Stimulated activated CD4-positive, alpha-beta T cell treated with anti-CD3 and anti-CD28 coated beads, Interleukin-2, amount 100 ng/mL, for 24 hours (primary cell): ENCODE measurements at regions not wholly inside any gene's neighbourhood (a gene's known extent, or its start where the extent isn't known, plus 50 kb on each side); places are given as distances from the start of the nearest gene placed in this dataset.
"Not testable (repeated sequence)": the region's sequence is repeated elsewhere in the genome, so short reads cannot be mapped to it uniquely, and the experiment has no call there.

Source experiments
- DNase-seq, 2 donors: peaks; one replicate each; pipeline ENCODE4 v3.0.0-alpha.2; 2020

DNA sequence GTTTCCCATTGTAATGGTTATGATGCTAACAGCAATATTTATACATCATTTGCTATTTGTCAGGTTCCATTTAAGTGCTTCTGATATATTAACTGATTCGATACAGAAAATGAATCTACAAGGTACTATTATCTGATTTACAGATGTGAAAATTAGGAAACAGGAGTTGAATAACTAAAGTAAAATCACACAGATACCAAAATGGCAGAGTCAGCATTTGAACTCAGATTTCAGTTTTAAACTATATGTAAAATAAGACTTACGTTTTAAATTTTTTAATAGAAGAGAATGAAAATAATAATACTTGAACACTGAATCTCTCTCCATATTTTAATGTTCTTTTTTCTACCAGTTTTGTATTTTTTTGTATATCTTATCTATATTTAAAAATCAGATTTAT lies 313.2 kb downstream of the MDFIC start:
- DNase-seq, result no peak

DNA sequence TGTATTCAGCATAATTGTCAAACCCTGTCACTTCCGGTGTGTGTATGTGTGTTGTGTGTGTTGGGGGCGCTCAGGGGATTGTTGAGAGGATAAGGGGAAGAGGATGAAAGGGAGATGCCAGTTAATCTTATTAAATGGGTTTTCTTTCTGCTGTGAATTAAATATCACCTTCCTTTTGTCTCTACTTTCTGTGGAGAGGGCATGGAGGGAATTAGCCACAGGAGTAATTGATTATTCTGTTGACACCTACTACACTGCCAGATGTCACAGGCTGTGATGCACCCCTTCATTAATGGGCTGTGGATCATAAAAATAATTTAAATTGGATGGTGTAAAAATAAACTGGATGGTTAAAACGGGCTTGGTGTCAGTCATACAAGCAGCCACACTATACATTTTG lies 311.9 kb downstream of the MDFIC start:
- DNase-seq, result no peak

DNA sequence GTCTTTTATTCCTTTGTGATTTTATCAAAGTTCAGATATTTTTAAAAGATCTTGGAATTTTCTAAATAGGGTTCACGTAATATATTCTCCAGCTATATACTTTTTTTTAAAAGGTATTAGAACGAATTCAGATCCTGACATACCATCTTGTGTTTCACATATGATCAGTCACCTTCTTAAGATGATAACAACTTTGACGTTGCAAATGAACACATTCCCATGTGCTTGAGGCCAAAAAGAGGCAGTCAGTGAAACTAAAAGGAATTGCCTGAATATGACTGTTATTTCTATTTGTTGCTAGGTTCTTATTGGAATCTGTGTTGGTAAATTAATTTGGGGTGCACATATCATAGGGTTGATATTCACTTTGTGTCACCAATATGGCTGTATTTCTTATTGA lies 310.1 kb downstream of the MDFIC start:
- DNase-seq, result no peak

DNA sequence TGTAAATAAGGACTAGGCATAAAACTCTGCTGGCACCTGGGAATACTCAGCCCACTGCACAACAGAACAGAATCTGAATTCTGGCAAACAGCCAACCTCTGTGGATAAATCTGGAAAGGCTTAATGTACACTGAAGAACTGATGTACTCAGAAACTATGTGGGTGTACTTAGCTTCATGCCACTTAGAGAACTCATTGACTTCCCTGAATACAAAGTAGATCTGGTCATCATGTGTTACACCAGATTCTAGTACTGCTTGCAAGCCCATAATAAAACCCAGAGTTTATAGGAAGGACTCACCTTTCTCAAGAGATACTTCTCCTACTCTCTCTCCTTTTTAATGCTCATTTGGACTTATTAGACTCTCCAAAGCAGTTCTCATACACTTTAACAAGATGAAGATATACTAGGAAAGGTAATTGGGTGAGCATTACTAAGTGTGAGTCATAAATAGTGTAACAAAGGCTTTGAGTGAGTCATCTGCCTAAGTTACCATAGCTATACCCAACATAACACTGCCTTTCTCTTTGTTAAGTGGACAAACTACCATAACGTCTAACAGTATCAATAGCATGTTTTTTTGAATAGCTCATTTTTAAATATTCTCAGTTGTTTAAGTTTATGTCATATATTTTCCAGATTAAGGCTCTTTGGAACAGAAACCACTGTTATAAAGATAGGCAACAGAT lies 309.1 kb downstream of the MDFIC start:
- DNase-seq, result no peak

DNA sequence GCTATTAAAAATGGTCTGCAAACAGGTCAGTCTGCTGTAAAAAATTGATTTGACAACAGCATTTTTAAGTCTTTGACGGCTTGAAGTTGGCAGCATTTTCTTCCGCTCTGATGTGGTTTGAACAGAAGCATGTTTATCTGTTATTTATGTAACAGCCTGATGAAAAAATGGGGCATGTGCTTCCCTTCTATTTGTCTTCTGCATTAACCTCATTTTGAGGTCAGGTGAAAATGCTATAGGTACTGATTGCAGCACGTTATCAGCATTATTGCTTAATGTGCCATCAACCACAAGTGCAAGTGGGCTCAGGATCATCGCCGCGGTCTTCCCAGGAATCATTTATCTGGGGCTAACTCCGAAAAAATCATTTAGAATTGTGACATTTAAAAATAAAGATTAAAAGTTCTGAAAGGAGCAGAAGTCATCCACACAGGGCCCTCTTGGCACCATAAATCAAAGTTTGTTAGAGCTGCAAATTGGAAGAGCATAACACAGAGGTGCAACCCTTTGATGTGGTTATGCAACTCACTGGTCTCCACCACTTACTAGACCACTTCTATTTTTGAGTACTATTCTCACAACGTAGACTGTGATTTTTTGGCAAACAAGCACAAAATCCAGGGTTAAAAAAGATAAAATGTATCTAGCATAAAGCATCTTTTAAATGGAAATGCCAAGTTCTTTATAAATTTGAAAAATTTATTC lies 307.7 kb downstream of the MDFIC start:
- DNase-seq, result no peak

DNA sequence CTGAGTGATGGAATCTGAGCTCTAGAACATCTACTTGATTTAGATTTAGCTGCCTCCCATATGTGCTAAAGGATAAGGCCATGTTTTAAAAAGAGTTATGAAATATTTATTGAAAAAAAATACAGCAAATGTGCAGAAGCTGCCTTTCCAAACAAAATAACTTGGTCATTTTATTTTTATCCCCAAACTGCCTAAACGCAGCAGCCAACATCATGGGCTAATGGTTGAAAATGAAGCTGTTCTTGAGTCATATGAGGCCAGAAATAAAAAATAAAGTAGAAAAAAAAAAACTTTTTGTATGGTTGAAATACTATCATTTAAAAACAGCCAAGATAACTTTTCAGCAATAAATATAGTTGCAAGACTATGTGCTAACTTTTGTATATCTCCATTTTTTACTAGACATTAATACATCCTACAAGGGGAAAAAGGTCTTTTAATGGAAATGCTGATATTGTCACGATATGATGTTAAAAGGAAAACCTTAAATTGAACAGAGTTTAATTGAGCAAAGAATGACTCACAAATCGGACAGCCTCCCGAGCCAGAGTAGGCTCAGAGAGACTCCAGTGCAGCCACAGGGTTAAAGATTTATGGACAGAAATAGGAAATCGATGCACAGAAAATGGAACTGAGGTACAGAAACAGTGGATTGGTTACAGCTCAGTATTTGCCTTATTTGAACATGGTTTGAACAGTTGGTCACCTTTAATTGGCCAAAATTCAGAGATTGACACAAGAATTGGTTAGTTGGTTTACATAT lies 305.8 kb downstream of the MDFIC start:
- no peak for DNase-seq

DNA sequence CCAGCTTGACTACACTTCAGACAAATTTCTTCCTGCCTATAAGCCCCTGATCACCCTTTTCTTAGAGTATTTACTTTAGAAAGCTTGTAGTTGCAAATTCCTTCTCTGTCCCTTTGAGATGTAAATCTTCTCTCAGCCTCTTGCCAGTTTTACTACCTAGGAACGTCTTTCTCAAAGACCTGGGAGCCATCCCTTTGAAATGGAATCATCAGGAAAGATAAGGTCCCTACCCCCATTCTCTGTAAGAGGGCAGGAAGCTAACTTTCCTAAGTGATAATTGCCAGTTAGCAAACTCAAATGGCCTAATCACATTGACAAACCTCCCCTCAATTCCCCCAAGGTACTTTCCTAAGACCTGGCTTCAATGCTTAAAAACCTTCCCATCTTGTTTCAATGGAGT lies 304.5 kb downstream of the MDFIC start:
- DNase-seq, result no peak

DNA sequence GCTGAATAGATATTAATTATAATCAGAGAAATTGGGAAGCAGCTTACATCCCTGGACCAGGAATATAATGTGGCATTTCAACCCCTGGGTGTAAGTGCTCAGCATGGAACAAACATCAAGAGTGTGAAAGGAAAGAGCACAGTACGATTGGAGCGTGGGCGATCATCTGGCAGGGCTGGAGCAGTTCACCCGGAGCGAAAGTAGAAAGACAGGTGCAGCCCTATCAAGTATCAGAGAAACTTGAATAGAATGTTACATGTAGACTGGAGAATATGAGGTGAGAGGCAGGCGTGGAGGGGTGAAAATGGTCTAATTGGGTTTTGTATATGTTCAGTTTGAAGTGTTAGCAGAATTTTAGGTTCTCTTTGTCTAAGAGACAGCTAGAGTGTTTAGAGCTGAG lies 303.0 kb downstream of the MDFIC start:
- DNase-seq, result no peak

DNA sequence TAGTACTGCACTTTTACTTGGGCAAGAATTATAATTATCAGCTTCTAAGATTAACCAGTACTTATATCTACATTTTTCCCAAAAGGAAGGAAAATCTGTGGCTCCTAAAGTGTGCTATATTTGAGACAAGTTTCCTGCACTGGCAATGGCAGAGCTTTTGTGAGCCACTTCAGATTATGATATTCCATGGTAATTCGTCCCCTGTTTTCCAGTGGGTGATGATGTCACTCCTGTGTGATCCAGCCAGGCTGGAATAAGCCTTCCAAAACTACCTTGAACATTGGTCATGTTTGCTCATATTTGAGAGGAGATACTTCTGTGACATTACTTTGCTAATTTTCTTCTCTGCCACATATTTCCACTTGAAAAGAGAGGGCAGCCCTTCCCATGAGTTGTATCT lies 302.1 kb downstream of the MDFIC start:
- no peak for DNase-seq

DNA sequence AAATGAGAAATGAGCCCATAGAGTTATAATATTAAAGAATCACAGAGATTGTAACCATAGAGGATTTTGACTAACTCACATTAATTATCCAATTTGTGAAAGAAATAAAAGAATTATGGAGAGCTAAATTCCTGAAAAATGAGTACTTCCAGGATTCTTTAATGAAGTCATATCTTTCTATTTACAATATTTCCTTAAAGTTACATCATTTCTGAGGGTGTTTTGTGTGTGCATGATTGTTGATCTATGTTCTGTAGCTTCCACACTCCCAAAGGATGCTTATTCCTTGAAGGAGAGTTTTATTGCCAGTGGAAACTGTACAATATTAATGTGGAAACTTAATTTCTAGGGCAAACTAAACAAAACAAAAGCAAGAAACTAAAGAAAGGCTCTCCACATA lies 299.6 kb downstream of the MDFIC start:
- no peak for DNase-seq

DNA sequence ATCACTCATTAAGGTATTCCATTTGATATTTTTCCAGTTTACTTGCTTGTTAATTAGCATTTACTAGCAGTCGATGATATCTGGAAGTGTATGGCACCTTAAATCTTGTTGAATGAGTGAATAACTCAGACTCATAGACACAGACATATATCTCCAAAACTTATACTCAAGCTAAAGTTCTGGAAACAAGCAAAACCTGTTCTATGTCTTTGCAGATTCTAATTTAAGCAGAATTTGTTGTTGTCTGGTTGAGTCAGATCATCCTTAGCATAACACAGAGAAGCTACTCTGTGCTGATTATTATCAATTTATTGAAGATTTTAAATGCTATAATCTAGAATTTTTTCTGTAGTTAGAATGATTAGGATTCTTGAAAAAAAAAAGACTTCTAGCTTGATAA lies 296.2 kb downstream of the MDFIC start:
- DNase-seq, result no peak

DNA sequence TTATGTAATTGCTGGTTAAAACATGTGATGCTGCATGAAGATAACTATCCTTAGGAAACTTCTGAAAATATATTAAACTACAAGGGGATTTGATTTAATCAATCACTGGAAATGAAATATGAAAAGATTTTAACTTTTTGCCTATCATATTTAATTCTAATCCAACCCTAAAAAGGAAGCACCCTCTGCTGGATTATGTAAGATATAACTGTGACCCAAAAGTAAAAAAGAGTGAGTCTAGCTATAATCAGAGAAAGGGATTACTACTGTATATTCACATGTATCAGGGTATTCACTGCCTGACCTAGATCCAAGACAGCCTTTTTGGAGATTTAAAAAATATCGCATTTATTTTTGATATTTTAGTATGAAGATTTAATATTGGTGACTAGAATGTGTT lies 295.5 kb downstream of the MDFIC start:
- no peak for DNase-seq

DNA sequence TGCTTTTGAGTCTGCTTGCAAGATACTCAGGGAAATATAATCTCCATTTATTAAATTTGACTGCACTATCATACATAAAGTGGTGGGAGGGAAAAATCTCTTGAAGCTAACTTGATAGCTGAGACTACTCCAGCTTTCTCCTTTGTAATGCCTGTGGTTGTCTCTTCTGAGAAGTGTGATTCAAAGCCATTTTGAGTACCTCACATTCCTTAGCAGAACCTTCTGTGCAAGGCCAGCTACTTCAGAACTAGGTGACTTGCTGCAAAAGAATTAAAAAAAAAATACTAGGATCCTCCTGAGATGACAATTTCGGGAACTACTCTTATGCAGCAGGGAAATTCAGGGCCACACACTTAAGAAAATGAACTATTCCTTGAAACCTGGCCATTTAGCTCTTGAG lies 294.8 kb downstream of the MDFIC start:
- DNase-seq, result no peak

DNA sequence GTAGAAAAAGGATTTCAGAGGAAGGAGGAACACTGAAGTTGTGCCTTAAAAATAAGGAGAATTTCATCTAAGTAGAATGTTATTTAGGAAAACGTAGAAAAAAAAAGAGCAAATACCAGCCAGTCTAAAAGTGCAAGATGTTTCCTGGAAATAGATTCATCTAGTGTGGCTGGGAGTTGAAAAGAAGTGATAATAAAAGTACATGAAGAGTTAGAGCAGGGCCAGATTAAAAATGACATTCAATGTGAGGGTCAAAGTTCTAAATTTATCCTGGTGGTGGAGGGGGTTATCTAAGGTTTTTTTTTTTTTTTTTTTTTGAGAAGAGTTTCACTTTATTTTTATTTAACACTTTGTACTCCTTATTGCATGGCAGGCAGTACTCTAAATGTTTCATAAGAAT lies 289.3 kb downstream of the MDFIC start:
- no peak for DNase-seq

DNA sequence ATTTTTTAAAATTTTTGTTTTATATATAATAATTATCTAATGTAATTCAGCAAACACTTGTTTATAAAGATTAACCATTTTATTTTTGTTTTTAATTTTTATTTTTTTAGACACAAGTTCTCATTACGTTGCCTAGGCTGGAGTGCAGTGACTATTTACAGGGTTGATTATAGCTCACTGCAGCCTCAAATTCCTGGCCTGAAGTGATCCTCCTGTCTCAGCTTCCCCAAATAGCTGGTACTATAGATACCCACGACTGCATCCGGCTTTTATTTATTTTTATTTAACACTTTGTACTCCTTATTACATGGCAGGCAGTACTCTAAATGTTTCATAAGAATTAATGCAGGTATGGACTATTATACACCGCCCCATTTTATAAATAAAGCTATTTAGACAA lies 288.7 kb downstream of the MDFIC start:
- no peak for DNase-seq

DNA sequence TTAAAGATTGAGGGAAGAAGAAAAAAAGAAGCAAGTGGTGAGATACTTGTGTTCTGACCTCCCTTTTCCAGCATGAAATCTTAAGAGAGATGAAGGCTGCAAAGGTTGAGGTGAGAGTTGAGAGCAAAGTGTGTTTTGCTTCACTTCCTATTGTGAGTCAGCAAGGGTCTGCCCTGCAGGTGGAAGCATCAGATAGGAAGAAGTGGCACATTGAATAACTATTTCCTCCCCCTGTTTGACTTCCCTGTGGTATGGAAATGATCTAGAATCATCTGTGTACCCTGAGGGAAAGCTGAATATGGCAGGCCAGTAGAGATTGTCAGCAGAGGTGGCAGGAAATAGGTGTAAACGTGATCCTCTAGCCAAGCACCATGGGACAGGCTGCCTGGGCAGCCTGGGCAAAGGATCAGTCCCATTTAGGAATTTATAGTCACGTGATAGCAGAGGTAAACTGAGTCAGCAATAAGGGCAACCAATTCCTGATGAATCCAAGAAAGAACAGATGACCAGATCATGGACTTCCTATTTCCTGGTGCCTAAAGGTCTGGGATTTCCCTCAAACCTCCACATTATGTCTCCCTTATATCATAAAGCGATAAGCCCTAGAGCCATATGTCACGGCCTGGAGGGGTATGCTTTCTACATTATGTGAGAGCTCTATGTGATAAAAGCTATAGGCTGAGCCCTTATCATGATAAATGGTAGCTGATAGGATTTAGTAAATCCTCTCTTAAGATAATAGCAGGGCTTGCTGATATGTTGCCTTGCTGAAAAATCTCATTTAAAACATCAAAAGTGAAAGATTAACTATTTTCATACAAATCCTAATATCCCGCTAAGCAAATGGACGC lies 287.0 kb downstream of the MDFIC start:
- DNase-seq, result no peak

DNA sequence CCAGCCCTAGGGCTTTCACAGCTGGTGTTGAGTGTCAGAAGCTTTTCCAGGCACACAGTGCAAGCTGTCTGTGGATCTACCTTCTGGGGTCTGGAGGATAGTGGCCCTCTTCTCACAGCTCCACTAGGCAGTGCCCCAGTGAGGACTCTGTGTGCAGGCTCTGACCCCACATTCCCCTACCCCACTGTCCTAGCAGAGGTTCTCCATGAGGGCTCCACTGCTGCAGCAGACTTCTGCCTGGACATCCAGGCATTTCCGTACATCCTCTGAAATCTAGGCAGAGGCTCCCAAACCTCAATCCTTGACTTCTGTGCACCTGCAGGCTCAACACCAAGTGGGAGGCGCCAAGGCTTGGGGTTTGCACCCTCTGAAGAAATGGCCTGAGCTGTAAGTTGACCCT lies 284.5 kb downstream of the MDFIC start:
- DNase-seq, result not testable (repeated sequence)

DNA sequence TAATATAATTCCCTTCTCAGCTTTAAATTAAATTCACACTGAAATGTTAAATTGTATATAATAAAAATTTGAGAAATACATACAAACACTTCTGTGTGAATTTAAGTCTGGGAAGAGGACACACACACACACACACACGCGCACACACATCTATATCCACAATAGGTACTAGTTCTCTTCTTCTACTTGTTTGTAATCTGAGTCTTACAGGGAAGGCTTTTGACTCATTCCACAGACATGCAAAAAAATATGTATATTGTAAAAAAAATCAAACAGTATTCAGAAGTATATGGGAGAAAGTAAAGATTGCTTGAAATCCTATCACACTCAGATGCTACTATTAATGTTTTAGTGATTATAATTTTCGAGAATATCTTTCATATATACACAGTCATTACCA lies 276.2 kb downstream of the MDFIC start:
- no peak for DNase-seq

DNA sequence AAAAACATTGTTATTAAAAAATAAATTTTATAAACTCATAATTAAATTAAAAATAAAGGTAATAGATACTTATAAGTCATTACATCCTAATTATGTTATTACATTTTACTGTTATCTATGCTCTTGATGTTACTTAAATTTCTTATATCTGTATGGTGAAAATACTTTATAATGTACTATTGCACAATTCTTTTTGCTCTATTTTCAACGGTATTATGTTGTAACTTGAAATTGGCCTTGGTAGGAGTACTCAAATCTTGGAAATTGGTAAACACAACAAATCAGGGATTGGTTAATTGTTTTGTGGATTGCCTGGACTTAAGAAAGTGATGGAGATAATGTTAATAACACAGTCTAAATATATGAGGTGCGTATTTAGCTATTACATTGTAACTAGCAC lies 273.3 kb downstream of the MDFIC start:
- no peak for DNase-seq

DNA sequence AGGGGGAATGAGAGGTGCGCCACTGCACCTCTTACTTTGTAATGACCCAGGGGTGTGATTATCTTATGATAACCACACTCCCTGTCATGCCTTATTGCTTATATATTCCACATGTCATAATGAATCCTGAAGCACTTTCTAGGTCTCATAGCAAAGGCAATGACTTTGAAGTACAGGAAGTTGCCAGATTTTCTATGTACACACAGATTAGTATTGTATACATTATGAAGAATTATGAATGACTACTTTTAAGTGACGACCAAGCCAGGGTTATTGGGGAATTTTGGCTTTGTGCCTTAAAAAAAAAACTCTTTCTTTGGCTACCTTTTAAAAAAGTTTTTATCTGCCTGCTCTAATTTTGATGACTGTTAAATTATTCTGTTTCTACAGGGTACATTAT lies 269.6 kb downstream of the MDFIC start:
- DNase-seq, result no peak

DNA sequence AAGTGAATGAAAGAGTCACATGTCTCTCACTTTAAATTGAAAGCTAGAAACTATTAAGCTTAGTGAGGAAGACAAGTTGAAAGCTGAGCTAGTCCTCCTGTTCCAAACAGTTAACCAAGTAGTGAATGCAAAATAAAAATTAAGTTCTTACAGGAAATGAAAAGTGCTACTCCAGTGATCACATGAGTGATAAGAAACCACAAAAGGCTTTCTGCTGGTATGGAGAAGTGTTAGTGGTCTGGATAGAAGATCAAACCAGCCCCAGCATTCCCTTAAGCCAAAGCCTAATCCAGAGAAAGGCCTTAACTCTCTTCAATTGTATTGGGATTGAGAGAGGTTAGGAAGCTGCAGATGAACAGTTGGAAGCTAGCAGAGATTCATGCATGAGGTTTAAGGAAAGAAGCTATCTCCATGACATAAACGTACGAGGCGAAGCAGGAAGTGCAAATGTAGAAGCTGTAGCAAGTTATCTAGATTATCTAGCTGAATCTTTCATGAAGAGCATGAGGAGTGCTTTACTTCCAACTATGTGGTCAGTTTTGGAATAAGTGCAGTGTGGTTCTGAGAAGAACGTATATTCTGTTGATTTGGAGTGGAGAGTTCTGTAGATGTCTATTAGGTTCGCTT lies 261.6 kb downstream of the MDFIC start:
- no peak for DNase-seq

DNA sequence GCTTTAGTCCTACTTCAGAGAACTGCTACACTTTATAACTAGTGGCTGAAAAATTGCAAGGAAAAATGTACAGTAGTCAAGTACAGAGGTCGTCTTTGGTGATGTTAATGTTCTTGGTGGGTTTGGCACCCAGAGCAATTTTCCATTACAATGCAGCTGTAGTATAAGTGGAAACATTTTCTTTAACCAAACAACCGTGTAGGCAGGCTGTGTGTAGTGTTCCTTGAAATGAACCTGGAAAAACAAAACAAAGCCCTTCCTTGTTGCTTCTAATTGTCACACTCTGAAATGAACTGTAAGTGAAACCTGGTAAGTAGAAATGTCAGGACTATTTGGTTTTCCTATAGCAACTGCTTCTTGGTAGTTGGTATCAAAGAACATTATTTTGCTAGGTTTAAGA lies 256.9 kb downstream of the MDFIC start:
- no peak for DNase-seq

DNA sequence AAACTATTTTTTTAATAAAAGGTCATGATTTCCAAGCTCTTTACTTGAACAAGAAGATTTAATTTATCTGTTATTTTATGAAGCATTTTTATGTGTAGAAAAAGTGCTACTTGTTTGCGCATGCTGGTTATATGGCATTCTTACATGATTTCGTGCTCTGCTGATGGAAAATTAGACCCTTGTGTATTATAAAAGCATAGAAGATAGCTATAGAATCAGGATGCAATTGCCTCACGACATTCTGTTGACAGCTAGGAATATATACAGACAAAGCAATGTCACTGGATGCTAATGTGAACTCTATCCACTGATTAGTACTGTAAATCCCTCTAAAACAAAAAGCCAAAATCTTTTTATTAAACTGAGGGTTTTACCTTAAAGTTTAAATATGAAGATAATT lies 255.9 kb downstream of the MDFIC start:
- no peak for DNase-seq
